HepG2 (cell line): ENCODE measurements at regions not wholly inside any gene's neighbourhood (a gene's known extent, or its start where the extent isn't known, plus 50 kb on each side); places are given as distances from the start of the nearest gene placed in this dataset.

Source experiments
- ATAC-seq: fragments of 200-7000 bp; cut with Tn5 transposase; 3 replicates; pipeline ENCODE4 v1.9.1; 2020; ENCODE audit warnings: mild to moderate bottlenecking, moderate library complexity
- BruUV-seq: library from RNA; stranded (reverse); fragments of 400-500 nt; replicated peaks from 2 replicates; lab custom pipeline; 2021; lab: Mats Ljungman, UMichigan
- CTCF ChIA-PET: fragments of 300-600 bp; formaldehyde crosslinking; extraction: SDS; loops from one replicate; lab custom pipeline; 2021; ENCODE audit warnings: low total read pairs, inconsistent platforms, low intra/inter-chr PET ratio; lab: Yijun Ruan, JAX
- POLR2A ChIA-PET: fragments of 350-600 bp; sonication (Branson Sonifier 250); formaldehyde crosslinking; loops from one replicate; lab custom pipeline; 2020; ENCODE audit warnings: antibody characterized with exemption, inconsistent platforms; lab: Yijun Ruan, JAX
- DNase-seq: peaks from one replicate; pipeline ENCODE4 v3.0.0-alpha.2; 2015; ENCODE audit warnings: low spot score
- FAIRE-seq: peaks from 3 replicates; lab custom pipeline; 2011; peaks lifted over from hg19 to GRCh38; lab: Jason Lieb, UNC
- H2AFZ ChIP-seq: one replicate; pipeline ENCODE4 v1.6.1; 2011; ENCODE audit warnings: low read length, inconsistent platforms
- H3K27ac ChIP-seq: fragments of 300-600 bp; 3 replicates; pipeline ENCODE4 v1.8.0; 2011; ENCODE audit warnings: mixed run types, mild to moderate bottlenecking, mixed read lengths, low read length, inconsistent platforms; ENCODE audit not compliant: insufficient read depth; ENCODE audit errors: extremely low read length
- H3K27me3 ChIP-seq, 2 experiments: fragments of 200-600 bp in 1 of 2; 2 replicates in 1 of 2; 3 replicates in 1 of 2; pipeline versions ENCODE4 v1.6.0 to v1.8.0; 2011; ENCODE audit warnings: low read length in 2 of 2, mild to moderate bottlenecking in 2 of 2, moderate library complexity in 2 of 2, inconsistent platforms in 1 of 2; ENCODE audit not compliant: insufficient read depth in 2 of 2, control insufficient read depth in 1 of 2
- H3K36me3 ChIP-seq, 2 experiments: fragments of 200-600 bp in 1 of 2; replicated peaks in 1 of 2; 2 replicates in 1 of 2; 3 replicates in 1 of 2; pipeline versions ENCODE4 v1.5.1 to v1.8.0; 2011; ENCODE audit warnings: low read length in 2 of 2, inconsistent platforms in 1 of 2; ENCODE audit not compliant: insufficient read depth in 2 of 2, control insufficient read depth in 1 of 2
- H3K4me1 ChIP-seq: 2 replicates; pipeline ENCODE4 v1.5.1; 2012; ENCODE audit warnings: low read length, inconsistent platforms; ENCODE audit not compliant: insufficient read depth
- H3K4me2 ChIP-seq: 2 replicates; pipeline ENCODE4 v1.6.0; 2011; ENCODE audit warnings: low read depth, low read length, inconsistent platforms
- H3K4me3 ChIP-seq, 3 experiments: fragments of 200-600 bp in 1 of 3; sonication (generic), shearing (Covaris generic) in 1 of 3; replicated peaks in 1 of 3; 2 replicates each; pipeline ENCODE4 v1.5.1; 2011 to 2016; ENCODE audit warnings: low read length in 3 of 3, inconsistent platforms in 2 of 3, low read depth in 2 of 3, mild to moderate bottlenecking in 2 of 3, control low read depth in 1 of 3, mixed read lengths in 1 of 3; ENCODE audit not compliant: insufficient read depth in 1 of 3
- H3K79me2 ChIP-seq: one replicate; pipeline ENCODE4 v1.6.1; 2011; ENCODE audit warnings: low read length, inconsistent platforms; ENCODE audit not compliant: insufficient read depth
- H3K9ac ChIP-seq: 2 replicates; pipeline ENCODE4 v1.6.0; 2011; ENCODE audit warnings: mild to moderate bottlenecking, low read depth, low read length, inconsistent platforms; ENCODE audit not compliant: insufficient read depth
- H3K9me3 ChIP-seq: 2 replicates; pipeline ENCODE4 v1.5.1; 2012; ENCODE audit warnings: mild to moderate bottlenecking, low read length
- H4K20me1 ChIP-seq: 2 replicates; pipeline ENCODE4 v1.6.0; 2011; ENCODE audit warnings: inconsistent platforms, mild to moderate bottlenecking, low read length, moderate library complexity; ENCODE audit not compliant: insufficient read depth
- CERS6 ChIP-seq: sonication (generic); formaldehyde crosslinking; IDR thresholded peaks from 2 replicates; pipeline ENCODE4 v1.5.0; 2020; ENCODE audit warnings: missing genetic modification reagents
- DZIP1 ChIP-seq: sonication (generic); formaldehyde crosslinking; IDR thresholded peaks from 2 replicates; pipeline ENCODE4 v1.5.0; 2020; ENCODE audit warnings: mild to moderate bottlenecking, missing genetic modification reagents
- HDAC6 ChIP-seq: fragments of 200-600 bp; sonication (generic); IDR thresholded peaks from 2 replicates; pipeline ENCODE4 v1.7.0; 2017; ENCODE audit warnings: mild to moderate bottlenecking, antibody characterized with exemption, low read length, low read depth
- IRF1 ChIP-seq: sonication (generic); formaldehyde crosslinking; IDR thresholded peaks from 2 replicates; pipeline ENCODE4 v1.4.0; 2020; ENCODE audit warnings: low read depth, mild to moderate bottlenecking, missing genetic modification reagents
- JUND ChIP-seq: sonication (generic); formaldehyde crosslinking; IDR thresholded peaks from 2 replicates; pipeline ENCODE4 v1.8.0; 2022; ENCODE audit warnings: mild to moderate bottlenecking, missing genetic modification reagents
- MATR3 ChIP-seq: sonication (generic); formaldehyde crosslinking; IDR thresholded peaks from 2 replicates; pipeline ENCODE4 v1.4.0; 2020; ENCODE audit warnings: missing genetic modification reagents
- NFIB ChIP-seq: sonication (generic); formaldehyde crosslinking; IDR thresholded peaks from 2 replicates; pipeline ENCODE4 v1.9.0; 2021; ENCODE audit warnings: missing genetic modification reagents, mild to moderate bottlenecking, borderline replicate concordance
- RAD51 ChIP-seq: fragments of 450-650 bp; IDR thresholded peaks from 2 replicates; pipeline ENCODE4 v1.6.1; 2016; ENCODE audit warnings: borderline replicate concordance
- ZNF33A ChIP-seq: sonication (generic); formaldehyde crosslinking; IDR thresholded peaks from 2 replicates; pipeline ENCODE4 v1.5.1; 2020; ENCODE audit warnings: missing genetic modification reagents, mild to moderate bottlenecking, moderate library complexity, borderline replicate concordance
- ZNF414 ChIP-seq: sonication (generic); formaldehyde crosslinking; IDR thresholded peaks from 2 replicates; pipeline ENCODE4 v1.5.0; 2020; ENCODE audit warnings: missing genetic modification reagents
- ZNF646 ChIP-seq: sonication (generic); formaldehyde crosslinking; IDR thresholded peaks from 2 replicates; pipeline ENCODE4 v1.9.0; 2021; ENCODE audit warnings: mild to moderate bottlenecking, missing genetic modification reagents
- ZNF780A ChIP-seq: sonication (generic); formaldehyde crosslinking; IDR thresholded peaks from 2 replicates; pipeline ENCODE4 v1.8.0; 2022; ENCODE audit warnings: mild to moderate bottlenecking, missing genetic modification reagents, moderate library complexity
- WGBS: methylation state at CpG from one replicate; pipeline ENCODE4 v1.1.6; 2017; ENCODE audit warnings: low lambda C conversion rate; 5-methylcytosine and 5-hydroxymethylcytosine counted together
- in situ Hi-C: cut with HindIII; loops from 2 replicates; pipeline ENCODE4 v1.10.0; 2017; ENCODE audit warnings: low pct_unique_long_range_greater_than_20kb; ENCODE audit not compliant: extremely low pct_ligation_motif_present
- intact Hi-C: fragments of 100-400 bp; cut with micrococcal nuclease; formaldehyde crosslinking; loops from one replicate; pipeline ENCODE4 v1.10.0; 2022; ENCODE audit not compliant: unreplicated experiment

- TF ChIP-seq DZIP1 (no peak), NFIB (no peak), MATR3 (CRISPR knock-in tag) (no peak), ZNF33A (CRISPR knock-in tag) (no peak), JUND (CRISPR knock-in tag) (no peak), ZNF780A (no peak), ZNF414 (CRISPR knock-in tag) (no peak), IRF1 (no peak), HDAC6 (no peak)
- TF ChIP-seq, all 625 proteins: peak for 0
These were observed 300.1 kb downstream of the TEX29 start (continued) for GRCh38 chr13:111620586-111620985.

GRCh38 chr13:111621164-111621563 lies 300.7 kb downstream of the TEX29 start:
- H3K27ac ChIP-seq = no peak overlapping the region
- no TSS peak for BruUV-seq
- POLR2A ChIA-PET = no interaction called here

More at GRCh38 chr13:111621164-111621563, 300.7 kb downstream of the TEX29 start:
- DNase-seq (no peak), FAIRE-seq (no peak)
- WGBS = 67% methylated on average over 5 of the region's 5 CpGs
- Histone ChIP-seq H3K9me3 (no peaks in the 10 kb centered on the region), H3K27me3 (peaks cover 0 to 20% of the 10 kb centered on the region in 2 experiments; a peak in 1 of 5 replicates), H3K4me3 (no peak overlapping the region), H3K4me1 (no peaks in the 10 kb centered on the region), H3K4me2 (no peak overlapping the region), H4K20me1 (no peaks in the 10 kb centered on the region)
- intact Hi-C loops (no loop called here), in situ Hi-C loops (no loop called here)
- CTCF ChIA-PET = no interaction called here
- no peak for TF ChIP-seq CERS6
- TF ChIP-seq RAD51 = no peak
- peak; percentile 75 for TF ChIP-seq ZNF646
- TF ChIP-seq, all 625 proteins: peak for 1
- Histone ChIP-seq H3K9ac (no peak overlapping the region), H3K36me3 (no peaks in the 10 kb centered on the region), H3K79me2 (no peaks in the 10 kb centered on the region), H2AFZ (no peak overlapping the region)
- ATAC-seq = no peak
